ENCODE measurements at regions not wholly inside any gene's neighbourhood (a gene's known extent, or its start where the extent isn't known, plus 50 kb on each side); places are given as distances from the start of the nearest gene placed in this dataset.
A peak's percentile ranks its signal among the peaks of the same experiment; 100 is the strongest.

DNA sequence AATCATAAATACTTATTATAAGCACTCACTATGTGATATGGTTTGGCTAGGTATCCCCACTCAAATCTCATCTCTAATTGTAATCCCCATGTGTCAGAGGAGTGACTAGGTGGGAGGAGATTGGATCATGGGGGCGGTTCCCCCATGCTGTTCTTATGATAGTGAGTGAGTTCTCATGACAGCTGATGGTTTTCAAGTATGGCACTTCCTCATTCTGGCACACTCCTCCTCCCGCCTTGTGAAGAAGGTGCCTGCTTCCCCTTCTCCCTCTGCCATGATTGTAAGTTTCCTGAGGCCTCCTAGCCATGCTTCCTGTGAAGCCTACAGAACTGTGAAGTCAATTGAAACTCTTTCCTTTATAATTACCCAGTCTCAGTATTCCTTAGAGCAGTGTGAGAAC is 53.3 kb upstream of the CHMP2B start:
- 7% methylated on average over 2 of the region's 2 CpGs for WGBS (ENCODE audit: insufficient coverage, insufficient replicate concordance, low lambda C conversion rate, missing lambda C conversion rate)
- CTCF ChIA-PET = no interaction called here
- FAIRE-seq = no peak

DNA sequence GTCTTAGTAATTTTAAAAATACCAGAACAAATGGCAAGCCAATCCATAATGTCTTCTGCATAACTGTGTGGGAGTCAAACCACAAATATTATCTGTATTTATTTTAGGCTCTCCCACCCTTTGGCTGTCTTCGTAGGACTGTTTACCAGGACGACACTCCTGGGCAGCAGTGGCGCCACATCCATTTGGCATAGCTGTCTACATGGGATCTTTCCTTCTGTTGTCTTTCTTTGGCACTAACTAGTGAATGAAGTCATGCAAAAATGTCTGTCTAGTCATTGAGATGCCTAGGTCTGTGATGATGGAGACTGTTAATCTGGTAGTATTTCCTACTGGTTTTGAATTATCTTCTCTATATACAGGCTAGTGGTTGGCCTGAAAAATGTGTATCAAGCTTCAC is 54.0 kb upstream of the CHMP2B start:
- in situ Hi-C loops (cut with MboI) (loop anchor here (25.0 kb wide), 2 partner anchors 211 to 386 kb away; no protein-coding TSS in a partner anchor), intact Hi-C loops (cut with micrococcal nuclease; ENCODE audit: unreplicated experiment) (no loop called here)
- no peak overlapping the region for H3K9ac ChIP-seq (ENCODE audit: control insufficient read depth, insufficient read depth, low read length)
- ChIA-PET SMC1A (ENCODE audit: uncharacterized antibody, unreplicated experiment) (no interaction called here), CTCF (no interaction called here), RAD21 (ENCODE audit: unreplicated experiment) (no interaction called here), POLR2A (no interaction called here)
- ATAC-seq (no peak), FAIRE-seq (no peak), DNase-seq (ENCODE audit: low read depth, low spot score) (no peak)
- H2AFZ ChIP-seq (ENCODE audit: control insufficient read depth, low read depth, low read length) = no peak overlapping the region
- no peaks in the 10 kb centered on the region for H3K9me3 ChIP-seq (replicated peaks; ENCODE audit: control insufficient read depth, insufficient read depth, low read length)
- H3K4me2 ChIP-seq (ENCODE audit: control insufficient read depth, insufficient read depth) = no peak overlapping the region
- H3K27ac ChIP-seq (ENCODE audit: control insufficient read depth, insufficient read depth) = no peak overlapping the region
- no TSS peak for BruUV-seq (replicated peaks)
- 60% methylated on average over 3 of the region's 3 CpGs for WGBS (ENCODE audit: insufficient coverage, insufficient replicate concordance, low lambda C conversion rate, missing lambda C conversion rate)
- no peaks in the 10 kb centered on the region for H4K20me1 ChIP-seq (ENCODE audit: control insufficient read depth, insufficient read depth)
- H3K4me3 ChIP-seq = no peak overlapping the region
- H3K27me3 ChIP-seq (replicated peaks in 1 of 2; ENCODE audit: control insufficient read depth in 2 of 2, insufficient read depth in 2 of 2, low read length in 1 of 2) = no peaks in the 10 kb centered on the region; a peak in 1 of 4 replicates
- no peaks in the 10 kb centered on the region for H3K4me1 ChIP-seq (ENCODE audit: control insufficient read depth, insufficient read depth, low read length)
- H3K36me3 ChIP-seq (ENCODE audit: control insufficient read depth in 2 of 2, insufficient read depth in 2 of 2, low read length in 1 of 2) = no peaks in the 10 kb centered on the region
- H3K79me2 ChIP-seq (ENCODE audit: control insufficient read depth, insufficient read depth, low read length) = no peaks in the 10 kb centered on the region
- TF ChIP-seq SIX5 (IDR thresholded peaks at IDR 0.05; ENCODE audit: low read depth, low read length, severe bottlenecking) (no peak), YBX1 (IDR thresholded peaks at IDR 0.05) (no peak), ZNF207 (IDR thresholded peaks at IDR 0.05; ENCODE audit: borderline replicate concordance) (no peak), NFYB (IDR thresholded peaks at IDR 0.05; ENCODE audit: insufficient read depth, low read depth, low read length) (no peak), SMAD5 (IDR thresholded peaks at IDR 0.05; ENCODE audit: low read depth) (no peak), BCL11A (IDR thresholded peaks at IDR 0.05; ENCODE audit: low read depth, low read length) (no peak), ATF7 (IDR thresholded peaks at IDR 0.05; ENCODE audit: low read depth) (no peak), SPI1 (IDR thresholded peaks at IDR 0.05; ENCODE audit: borderline replicate concordance, insufficient read depth, low read depth, low read length) (no peak), JUND (IDR thresholded peaks at IDR 0.05; ENCODE audit: low read depth, low read length) (no peak), SRF (IDR thresholded peaks at IDR 0.05; ENCODE audit: low read depth in 2 of 2, low read length in 2 of 2) (no peak), POLR2AphosphoS2 (IDR thresholded peaks at IDR 0.05; ENCODE audit: low read depth, low read length) (no peak), IRF4 (IDR thresholded peaks at IDR 0.05; ENCODE audit: low read depth, low read length) (no peak), TCF7 (IDR thresholded peaks at IDR 0.05; ENCODE audit: borderline replicate concordance) (no peak), RFX5 (IDR thresholded peaks at IDR 0.05; ENCODE audit: low read depth, low read length) (no peak)
- TF ChIP-seq, protein P1, sequence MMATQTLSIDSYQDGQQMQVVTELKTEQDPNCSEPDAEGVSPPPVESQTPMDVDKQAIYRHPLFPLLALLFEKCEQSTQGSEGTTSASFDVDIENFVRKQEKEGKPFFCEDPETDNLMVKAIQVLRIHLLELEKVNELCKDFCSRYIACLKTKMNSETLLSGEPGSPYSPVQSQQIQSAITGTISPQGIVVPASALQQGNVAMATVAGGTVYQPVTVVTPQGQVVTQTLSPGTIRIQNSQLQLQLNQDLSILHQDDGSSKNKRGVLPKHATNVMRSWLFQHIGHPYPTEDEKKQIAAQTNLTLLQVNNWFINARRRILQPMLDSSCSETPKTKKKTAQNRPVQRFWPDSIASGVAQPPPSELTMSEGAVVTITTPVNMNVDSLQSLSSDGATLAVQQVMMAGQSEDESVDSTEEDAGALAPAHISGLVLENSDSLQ (IDR thresholded peaks at IDR 0.05) = no peak

More for the DNA sequence above, 53.3 kb upstream of the CHMP2B start:
- in situ Hi-C loops (cut with MboI) = loop anchor here (25.0 kb wide), 2 partner anchors 211 to 386 kb away; no protein-coding TSS in a partner anchor
- DNase-seq (ENCODE audit: low read depth, low spot score) (no peak), ATAC-seq (peak; percentile 41)
- TF ChIP-seq EP300 (IDR thresholded peaks at IDR 0.05; ENCODE audit: borderline replicate concordance in 1 of 2, control insufficient read depth in 1 of 2, low read depth in 2 of 2, low read length in 2 of 2) (no peak), SPI1 (IDR thresholded peaks at IDR 0.05; ENCODE audit: borderline replicate concordance, insufficient read depth, low read depth, low read length) (peak; percentile 70), BCL11A (IDR thresholded peaks at IDR 0.05; ENCODE audit: low read depth, low read length) (no peak)
- TF ChIP-seq, protein P2, sequence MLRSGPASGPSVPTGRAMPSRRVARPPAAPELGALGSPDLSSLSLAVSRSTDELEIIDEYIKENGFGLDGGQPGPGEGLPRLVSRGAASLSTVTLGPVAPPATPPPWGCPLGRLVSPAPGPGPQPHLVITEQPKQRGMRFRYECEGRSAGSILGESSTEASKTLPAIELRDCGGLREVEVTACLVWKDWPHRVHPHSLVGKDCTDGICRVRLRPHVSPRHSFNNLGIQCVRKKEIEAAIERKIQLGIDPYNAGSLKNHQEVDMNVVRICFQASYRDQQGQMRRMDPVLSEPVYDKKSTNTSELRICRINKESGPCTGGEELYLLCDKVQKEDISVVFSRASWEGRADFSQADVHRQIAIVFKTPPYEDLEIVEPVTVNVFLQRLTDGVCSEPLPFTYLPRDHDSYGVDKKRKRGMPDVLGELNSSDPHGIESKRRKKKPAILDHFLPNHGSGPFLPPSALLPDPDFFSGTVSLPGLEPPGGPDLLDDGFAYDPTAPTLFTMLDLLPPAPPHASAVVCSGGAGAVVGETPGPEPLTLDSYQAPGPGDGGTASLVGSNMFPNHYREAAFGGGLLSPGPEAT (IDR thresholded peaks at IDR 0.05; ENCODE audit: low read depth) = no peak
- Histone ChIP-seq H4K20me1 (ENCODE audit: control insufficient read depth, insufficient read depth) (no peaks in the 10 kb centered on the region), H3K4me2 (ENCODE audit: control insufficient read depth, insufficient read depth) (no peak overlapping the region), H3K79me2 (ENCODE audit: control insufficient read depth, insufficient read depth, low read length) (no peaks in the 10 kb centered on the region), H3K27ac (ENCODE audit: control insufficient read depth, insufficient read depth) (no peak overlapping the region), H3K4me3 (no peak overlapping the region), H3K9ac (ENCODE audit: control insufficient read depth, insufficient read depth, low read length) (no peak overlapping the region), H3K9me3 (replicated peaks; ENCODE audit: control insufficient read depth, insufficient read depth, low read length) (no peaks in the 10 kb centered on the region), H2AFZ (ENCODE audit: control insufficient read depth, low read depth, low read length) (no peak overlapping the region), H3K4me1 (ENCODE audit: control insufficient read depth, insufficient read depth, low read length) (no peaks in the 10 kb centered on the region), H3K27me3 (replicated peaks in 1 of 2; ENCODE audit: control insufficient read depth in 2 of 2, insufficient read depth in 2 of 2, low read length in 1 of 2) (no peaks in the 10 kb centered on the region), H3K36me3 (ENCODE audit: control insufficient read depth in 2 of 2, insufficient read depth in 2 of 2, low read length in 1 of 2) (no peaks in the 10 kb centered on the region)
- intact Hi-C loops (cut with micrococcal nuclease; ENCODE audit: unreplicated experiment) = no loop called here
- ChIA-PET POLR2A (interaction anchor here (0.6 kb wide), 1 partner anchor 107 kb away, joined by 3 read pairs; no protein-coding TSS in a partner anchor), SMC1A (ENCODE audit: uncharacterized antibody, unreplicated experiment) (no interaction called here), RAD21 (ENCODE audit: unreplicated experiment) (no interaction called here)
- no TSS peak for BruUV-seq (replicated peaks)
